OCI-LY3 (cell line): ENCODE measurements at regions not wholly inside any gene's neighbourhood (a gene's known extent, or its start where the extent isn't known, plus 50 kb on each side); places are given as distances from the start of the nearest gene placed in this dataset.

Experiments
- CTCF ChIP-seq: fragments of 200-600, 300-600 bp; sonication (generic); IDR thresholded peaks from 2 replicates; pipeline ENCODE4 v1.5.1; 2014; ENCODE audit warnings: antibody characterized with exemption, low read length, low read depth
- EZH2phosphoT487 ChIP-seq: fragments of 200-600 bp; shearing (Covaris generic); IDR thresholded peaks from 2 replicates; pipeline ENCODE4 v1.6.1; 2018; ENCODE audit warnings: antibody characterized with exemption, mixed run types, low read depth

GRCh38 chr2:228669690-228670089 lies 488.2 kb upstream of the SPHKAP start:
- TF ChIP-seq CTCF: no peak
- TF ChIP-seq EZH2phosphoT487: no peak
